NT2/D1 (cell line): ENCODE measurements at regions not wholly inside any gene's neighbourhood (a gene's known extent, or its start where the extent isn't known, plus 50 kb on each side); places are given as distances from the start of the nearest gene placed in this dataset.

Source experiments
- SUZ12 ChIP-seq: IDR thresholded peaks from 2 replicates; pipeline ENCODE4 v1.6.1; 2011; ENCODE audit not compliant: insufficient read length, insufficient read depth; ENCODE audit errors: extremely low read depth
- YY1 ChIP-seq: IDR thresholded peaks from 2 replicates; pipeline ENCODE4 v1.6.1; 2011; ENCODE audit not compliant: insufficient read length, insufficient read depth
- ZNF274 ChIP-seq: IDR thresholded peaks from 2 replicates; pipeline ENCODE4 v1.6.1; 2011; ENCODE audit warnings: mild to moderate bottlenecking, low read depth, low read length

DNA sequence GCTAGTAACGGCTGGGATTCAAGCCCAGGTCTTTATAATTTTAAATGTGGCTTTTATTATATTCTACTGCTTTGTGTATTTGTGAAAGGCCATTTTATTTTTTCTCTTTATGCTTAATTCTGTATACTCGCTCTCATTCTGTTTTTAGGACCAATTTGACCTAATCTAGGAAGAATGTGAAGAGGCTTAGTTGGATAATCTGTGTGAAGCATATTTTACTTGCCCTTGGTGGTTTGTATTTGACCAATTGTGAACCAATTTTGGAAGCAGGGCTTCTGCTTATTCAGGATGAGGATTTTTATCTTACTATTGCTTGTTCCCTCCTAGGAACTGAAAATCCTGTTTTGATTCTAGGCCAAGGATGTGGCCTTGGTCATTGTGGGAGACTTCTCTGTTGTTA lies 113.1 kb downstream of the TTC6 start:
- TF ChIP-seq ZNF274 (no peak), YY1 (no peak), SUZ12 (no peak)
